ENCODE measurements at regions not wholly inside any gene's neighbourhood (a gene's known extent, or its start where the extent isn't known, plus 50 kb on each side); places are given as distances from the start of the nearest gene placed in this dataset.

GRCh38 chr10:114771749-114772148 lies 49.8 kb upstream of the FHIP2A start:
- Mint-ChIP-seq H3K9me3 (ENCODE audit: low read depth) (no peaks in the 10 kb centered on the region), H3K27ac (ENCODE audit: unreplicated experiment) (no peak overlapping the region), H3K4me1 (ENCODE audit: low read depth) (peaks cover 10% of the 10 kb centered on the region), H3K36me3 (ENCODE audit: low read depth) (no peaks in the 10 kb centered on the region), H3K27me3 (ENCODE audit: low read depth) (no peaks in the 10 kb centered on the region), H3K4me3 (ENCODE audit: unreplicated experiment) (no peak overlapping the region)
- DNase-seq (ENCODE audit: low spot score), result no peak
- TF ChIP-seq CTCF (IDR thresholded peaks at IDR 0.05), result no peak

All from chondrocyte (in vitro differentiated cells).